ENCODE measurements at regions not wholly inside any gene's neighbourhood (a gene's known extent, or its start where the extent isn't known, plus 50 kb on each side); places are given as distances from the start of the nearest gene placed in this dataset.

DNA sequence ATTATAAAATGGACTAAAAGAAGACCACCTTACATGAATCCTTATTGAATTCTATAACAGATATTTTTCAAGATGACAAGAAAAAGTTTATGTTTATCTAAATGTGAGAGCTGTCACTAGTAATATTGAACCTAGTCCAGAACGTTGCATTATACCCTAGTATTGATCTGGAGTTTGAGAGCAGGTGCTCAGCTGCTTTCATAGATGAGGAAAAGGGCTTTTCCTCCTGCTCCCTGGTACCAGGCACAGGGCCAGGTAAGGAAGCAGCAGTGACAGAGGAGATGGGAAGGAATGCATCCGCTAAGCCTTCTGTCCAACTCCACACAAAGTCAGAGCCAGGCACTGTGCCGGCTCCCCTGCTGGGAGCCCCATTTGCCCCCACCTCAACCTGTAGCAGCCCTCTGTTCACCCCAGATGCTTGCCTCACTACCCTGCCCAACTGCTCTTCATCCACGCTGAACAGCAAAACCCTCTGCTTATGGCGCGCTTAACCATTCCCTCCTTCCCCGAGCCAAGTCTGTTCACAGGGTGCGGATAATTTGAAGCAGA is 393.1 kb downstream of the FRK start:
- TF ChIP-seq POLR2A (IDR thresholded peaks at IDR 0.05; ENCODE audit: low read depth, low read length): no peak
- DNase-seq (ENCODE audit: insufficient read length, low spot score) (no peak), FAIRE-seq (no peak)

DNA sequence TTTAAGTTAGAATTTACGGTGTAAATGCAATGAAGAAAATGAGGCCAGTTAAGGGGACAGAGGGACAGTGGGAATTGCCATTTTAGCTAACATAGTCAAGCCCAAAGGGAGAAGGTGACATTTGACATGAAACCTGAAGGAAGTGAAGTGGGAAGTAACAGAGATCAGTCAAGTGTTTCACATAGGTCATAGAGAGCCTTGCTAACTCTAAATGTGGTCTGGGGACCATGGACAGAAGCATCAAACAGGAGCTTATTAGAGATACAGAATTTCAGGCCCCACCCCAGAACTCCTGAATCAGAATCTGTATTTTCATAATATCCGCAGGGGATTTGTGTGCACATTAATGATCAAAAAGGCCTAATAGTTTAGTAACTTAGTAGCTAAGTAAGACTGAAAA is 393.7 kb downstream of the FRK start:
- TF ChIP-seq POLR2A (IDR thresholded peaks at IDR 0.05; ENCODE audit: low read depth, low read length): no peak
- DNase-seq (ENCODE audit: insufficient read length, low spot score) (no peak), FAIRE-seq (no peak)

DNA sequence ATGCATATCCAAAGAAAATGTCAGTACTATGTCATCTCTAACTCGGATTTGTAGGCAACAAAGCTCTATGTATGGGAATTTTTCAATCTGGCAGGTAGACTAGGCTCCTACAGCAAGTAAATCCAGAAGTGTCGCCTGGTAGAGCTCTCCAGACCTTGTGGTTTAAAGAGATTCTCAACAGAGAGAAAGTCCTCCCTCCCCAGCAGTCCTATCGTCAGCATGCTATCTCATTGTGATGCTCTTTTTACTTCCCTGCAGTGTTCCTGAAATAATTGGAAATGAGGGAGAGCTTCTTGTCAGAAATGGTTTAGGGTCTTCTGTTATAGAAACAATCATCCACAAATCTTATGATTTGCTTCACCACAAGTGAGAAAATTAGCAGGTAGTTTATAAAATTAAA is 395.4 kb downstream of the FRK start:
- no peak for TF ChIP-seq POLR2A (IDR thresholded peaks at IDR 0.05; ENCODE audit: low read depth, low read length)
- FAIRE-seq: no peak

DNA sequence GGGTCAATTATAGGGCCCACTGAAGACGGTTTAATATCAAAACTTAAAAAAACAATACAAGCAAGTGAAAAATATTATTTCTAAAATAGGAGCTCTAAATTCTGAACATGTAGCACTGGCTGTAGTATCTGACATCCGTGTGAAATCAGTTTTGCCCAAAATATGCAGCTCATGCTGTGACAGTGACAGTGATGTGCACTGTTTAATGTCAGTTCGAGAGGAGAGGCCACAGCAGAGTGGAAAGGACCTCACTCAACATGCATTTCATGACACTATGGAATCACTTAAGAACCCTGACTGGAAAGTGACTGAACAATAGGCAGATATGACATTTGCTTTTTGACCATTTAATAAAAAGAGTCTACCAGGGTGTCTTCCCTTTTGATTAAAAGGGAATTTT is 397.0 kb downstream of the FRK start:
- no peak for TF ChIP-seq POLR2A (IDR thresholded peaks at IDR 0.05; ENCODE audit: low read depth, low read length)
- DNase-seq (ENCODE audit: insufficient read length, low spot score) (no peak), FAIRE-seq (no peak)

More for the DNA sequence above, 395.4 kb downstream of the FRK start:
- DNase-seq (ENCODE audit: insufficient read length, low spot score): no peak

DNA sequence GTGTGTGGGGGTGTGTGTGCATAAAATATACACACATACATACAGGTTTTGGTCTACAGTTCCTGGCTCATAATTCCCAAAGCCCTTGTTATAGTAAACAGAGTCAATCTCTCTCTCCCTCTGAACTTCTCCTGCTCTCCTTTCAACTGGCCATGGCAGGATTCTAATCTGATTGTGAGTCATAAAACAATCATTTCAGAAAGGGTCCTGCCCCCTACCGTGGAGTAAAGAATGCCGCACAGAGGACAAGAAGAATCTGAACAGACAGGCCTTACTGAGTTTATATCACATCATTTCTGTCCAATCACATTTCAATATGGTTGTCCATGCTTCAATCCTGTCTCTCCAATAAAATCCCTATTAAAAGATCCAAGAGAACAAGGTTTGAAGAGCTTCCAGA is 416.9 kb downstream of the FRK start:
- DNase-seq (ENCODE audit: insufficient read length, low spot score) (no peak), FAIRE-seq (no peak)
- TF ChIP-seq POLR2A (IDR thresholded peaks at IDR 0.05; ENCODE audit: low read depth, low read length): no peak

DNA sequence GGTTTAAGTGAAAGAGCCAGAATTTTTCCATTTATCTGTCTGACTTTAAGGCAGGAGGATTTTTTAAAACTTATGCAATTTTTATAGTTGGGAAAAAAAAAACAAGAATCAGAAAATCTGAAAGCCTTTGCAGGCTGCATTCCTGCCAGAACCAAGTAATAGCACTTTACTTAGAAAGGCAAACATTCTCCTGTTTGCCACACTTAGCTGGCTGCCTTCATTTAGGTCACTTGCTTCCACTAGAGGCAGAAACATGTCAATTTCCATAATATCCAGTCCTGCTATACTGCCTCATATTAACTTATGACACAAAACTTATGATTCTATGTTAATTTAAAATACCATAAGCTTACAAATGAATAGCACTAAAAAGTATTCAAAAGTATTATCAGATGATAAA is 425.8 kb downstream of the FRK start:
- no peak for TF ChIP-seq POLR2A (IDR thresholded peaks at IDR 0.05; ENCODE audit: low read depth, low read length)
- no peak for FAIRE-seq
- DNase-seq (ENCODE audit: insufficient read length, low spot score): no peak

DNA sequence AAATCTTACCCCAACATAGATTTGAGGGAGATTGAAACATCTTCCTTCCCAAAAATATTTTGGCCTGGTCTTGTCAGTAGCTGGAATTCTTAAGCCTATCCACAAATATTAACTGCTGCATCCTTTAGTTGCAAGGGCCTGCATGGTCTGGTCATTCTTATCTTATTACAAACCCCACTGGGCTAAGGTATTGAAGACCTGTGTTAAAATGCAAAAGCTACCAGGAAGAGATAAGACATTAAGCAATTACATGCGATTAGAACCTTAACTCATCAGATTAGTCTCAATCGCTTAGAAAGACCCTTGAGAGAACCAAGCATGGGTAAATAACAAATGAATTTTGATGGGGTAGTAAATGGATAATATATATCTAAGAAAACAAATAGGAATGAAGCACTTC is 426.6 kb downstream of the FRK start:
- DNase-seq (ENCODE audit: insufficient read length, low spot score) (no peak), FAIRE-seq (no peak)
- TF ChIP-seq POLR2A (IDR thresholded peaks at IDR 0.05; ENCODE audit: low read depth, low read length): no peak

DNA sequence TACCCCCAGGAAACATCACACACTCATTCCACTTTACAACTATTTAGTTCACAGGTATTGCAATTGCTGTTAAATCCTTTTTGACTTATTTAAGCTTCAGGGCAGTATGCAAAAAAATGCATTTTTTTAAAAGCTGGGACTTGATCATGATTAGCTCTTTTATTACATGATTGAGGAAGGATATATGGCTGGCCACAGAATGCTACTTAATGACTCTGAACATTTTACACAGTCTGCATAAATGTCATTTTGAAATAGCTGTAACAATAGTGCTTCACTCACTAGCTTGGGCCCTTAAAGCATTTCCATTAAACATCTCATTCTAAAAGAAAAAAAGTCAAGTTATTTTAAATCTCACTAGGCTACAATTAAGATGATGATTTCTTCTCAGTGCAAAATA is 429.7 kb downstream of the FRK start:
- FAIRE-seq (no peak), DNase-seq (ENCODE audit: insufficient read length, low spot score) (no peak)
- TF ChIP-seq POLR2A (IDR thresholded peaks at IDR 0.05; ENCODE audit: low read depth, low read length): no peak

DNA sequence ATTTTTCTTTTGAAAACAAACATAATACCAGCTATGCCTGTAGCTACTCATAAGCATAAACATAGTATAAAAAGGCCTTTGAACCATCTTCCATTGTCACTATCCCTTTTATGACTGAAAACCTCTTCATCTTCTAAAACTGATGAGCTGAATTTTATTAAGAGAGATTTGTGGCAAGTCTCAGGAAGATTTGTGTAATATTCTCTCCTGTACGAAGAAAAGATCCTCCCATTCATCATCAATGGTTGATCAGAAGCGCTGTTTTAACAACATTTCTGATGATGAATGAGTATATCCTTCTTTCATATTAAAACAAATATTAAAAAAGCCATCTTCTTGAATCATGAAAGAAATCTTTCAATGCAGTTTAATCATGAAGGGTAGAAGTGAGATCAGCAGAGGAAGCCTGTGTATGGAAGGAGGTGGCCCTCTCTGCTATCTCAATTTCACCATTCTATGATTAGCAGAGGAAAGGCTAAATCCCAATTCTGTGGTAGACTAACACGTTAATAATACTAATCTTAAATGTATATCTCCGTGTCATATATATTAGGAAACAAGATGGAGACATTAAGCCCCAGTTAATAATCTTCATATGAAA is 430.2 kb downstream of the FRK start:
- TF ChIP-seq POLR2A (IDR thresholded peaks at IDR 0.05; ENCODE audit: low read depth, low read length): no peak
- no peak for DNase-seq (ENCODE audit: insufficient read length, low spot score)
- no peak for FAIRE-seq

DNA sequence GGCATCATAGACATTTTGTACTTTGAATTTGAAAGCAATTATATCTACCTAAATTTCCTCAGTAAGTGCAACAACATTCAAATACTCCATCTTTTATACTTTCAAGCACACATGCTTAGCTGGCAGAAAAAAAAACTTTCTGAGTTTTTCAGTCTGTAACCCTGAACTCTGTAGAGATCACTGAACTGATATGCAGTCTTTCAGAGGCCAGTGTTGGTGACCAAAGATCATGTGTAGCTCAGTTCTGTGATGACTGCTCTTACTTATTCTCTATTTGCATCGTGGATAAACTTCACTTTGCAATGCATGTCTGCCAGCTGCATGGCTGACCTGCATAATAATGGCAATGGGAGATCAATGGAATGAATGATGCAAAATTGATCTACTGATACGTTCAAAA is 431.3 kb downstream of the FRK start:
- no peak for TF ChIP-seq POLR2A (IDR thresholded peaks at IDR 0.05; ENCODE audit: low read depth, low read length)
- no peak for FAIRE-seq
- no peak for DNase-seq (ENCODE audit: insufficient read length, low spot score)

DNA sequence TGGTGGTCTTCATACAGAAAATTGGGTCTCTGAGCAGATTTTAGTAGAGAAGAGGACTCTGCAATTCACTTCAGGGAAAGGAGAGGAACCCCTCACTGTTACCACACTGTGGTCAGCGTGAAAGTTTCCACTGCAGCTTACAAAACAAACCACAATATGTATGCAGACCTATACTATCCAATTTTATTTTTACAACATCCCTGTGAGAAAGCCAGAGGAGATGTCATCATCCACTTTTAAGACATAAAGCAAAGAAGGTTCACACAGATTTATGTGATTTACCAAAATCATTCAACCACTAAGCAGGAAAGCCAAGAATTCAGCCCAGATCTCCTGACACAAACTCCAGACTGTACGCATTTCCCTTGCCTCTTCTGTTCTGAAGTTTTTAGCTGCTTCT is 442.4 kb downstream of the FRK start:
- TF ChIP-seq POLR2A (IDR thresholded peaks at IDR 0.05; ENCODE audit: low read depth, low read length): no peak
- no peak for DNase-seq (ENCODE audit: insufficient read length, low spot score)
- no peak for FAIRE-seq

DNA sequence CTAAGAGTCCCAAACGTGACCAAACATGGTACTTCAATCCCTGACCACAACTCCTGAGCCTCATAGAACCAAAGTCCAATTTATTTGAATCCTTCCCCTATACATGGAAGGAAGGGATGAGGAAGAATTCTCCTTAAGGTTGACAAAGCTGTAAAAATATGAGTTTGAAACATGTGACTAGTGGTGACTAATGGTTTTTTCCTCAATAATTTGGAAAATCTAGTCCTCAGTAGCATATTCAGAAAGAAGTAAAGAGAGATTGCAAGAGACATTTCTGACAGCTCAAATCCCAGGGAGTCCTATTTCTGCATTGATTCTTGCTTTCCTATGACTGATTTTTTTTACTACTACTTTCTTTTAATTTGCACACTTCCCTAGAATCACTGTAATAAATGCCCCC is 443.7 kb downstream of the FRK start:
- TF ChIP-seq POLR2A (IDR thresholded peaks at IDR 0.05; ENCODE audit: low read depth, low read length): no peak
- no peak for FAIRE-seq
- DNase-seq (ENCODE audit: insufficient read length, low spot score): no peak

DNA sequence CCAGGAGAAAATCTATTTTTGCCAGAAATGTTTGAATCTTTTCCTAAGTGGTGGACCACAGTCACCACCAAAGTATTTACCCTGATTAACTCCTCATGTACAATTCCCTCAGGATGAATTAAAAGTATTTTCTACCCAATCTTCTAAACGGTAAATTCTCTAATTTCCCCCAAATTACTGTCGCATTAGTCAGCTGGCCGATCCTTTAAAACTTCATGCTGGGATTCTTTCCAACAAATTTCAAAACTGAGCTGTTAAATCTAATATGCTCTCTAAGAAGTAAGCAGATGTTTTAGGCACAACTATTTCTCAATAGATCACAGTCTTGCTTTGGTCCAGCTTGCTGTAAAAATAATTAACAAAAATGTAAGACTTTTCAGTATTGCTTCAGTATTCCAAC is 447.2 kb downstream of the FRK start:
- DNase-seq (ENCODE audit: insufficient read length, low spot score) (no peak), FAIRE-seq (no peak)
- no peak for TF ChIP-seq POLR2A (IDR thresholded peaks at IDR 0.05; ENCODE audit: low read depth, low read length)

DNA sequence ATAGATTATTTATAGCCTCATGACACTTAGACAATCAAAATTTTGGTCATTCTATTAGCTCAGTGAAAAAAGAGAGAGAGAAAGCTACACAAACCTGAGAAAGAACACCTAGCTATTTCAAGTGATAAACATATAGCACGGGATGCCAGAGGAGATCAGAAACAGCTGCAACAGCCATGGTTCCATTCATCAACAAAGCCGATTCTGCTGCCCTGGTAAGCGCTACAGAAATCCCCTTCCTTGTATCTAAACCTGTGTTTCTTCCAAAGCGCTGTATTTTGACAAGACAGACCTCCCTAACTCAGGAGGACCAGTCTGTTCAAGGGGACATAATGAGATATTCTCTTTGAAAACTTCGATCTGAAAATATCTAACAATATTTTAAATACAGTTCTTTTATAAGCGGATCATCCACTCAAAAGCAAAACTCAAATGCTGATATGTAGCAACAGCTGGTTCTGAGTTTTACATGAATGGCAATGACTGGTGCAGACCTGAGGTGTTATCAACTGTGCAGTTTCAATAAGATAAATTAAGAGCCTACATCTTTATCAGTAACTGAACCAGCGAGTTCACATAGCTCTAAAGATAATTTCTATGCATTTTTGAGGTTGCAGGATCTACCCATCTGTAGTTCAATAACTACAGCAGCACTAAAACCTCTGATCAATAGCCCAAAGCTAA is 447.8 kb downstream of the FRK start:
- no peak for DNase-seq (ENCODE audit: insufficient read length, low spot score)
- no peak for FAIRE-seq

DNA sequence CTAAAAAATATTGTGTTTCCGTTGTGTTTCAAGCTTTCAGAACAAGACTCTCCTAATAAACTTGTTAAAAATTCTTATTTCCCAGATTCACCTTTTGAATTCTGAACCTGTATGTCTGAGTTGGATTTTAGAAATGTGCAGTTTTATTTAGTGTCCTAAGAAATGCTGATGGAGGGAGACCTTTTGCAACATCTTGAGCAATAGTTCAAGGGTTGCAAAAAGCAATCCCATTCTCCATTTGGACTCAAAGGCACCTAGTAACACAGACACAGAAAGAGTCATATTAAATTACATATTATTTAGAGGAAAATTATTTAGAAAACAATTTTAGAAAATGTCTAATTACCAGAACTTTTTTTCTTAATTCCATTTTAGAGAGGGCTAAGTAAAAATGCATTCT is 448.5 kb downstream of the FRK start:
- no peak for TF ChIP-seq POLR2A (IDR thresholded peaks at IDR 0.05; ENCODE audit: low read depth, low read length)
- no peak for FAIRE-seq
- no peak for DNase-seq (ENCODE audit: insufficient read length, low spot score)

More for the DNA sequence above, 447.8 kb downstream of the FRK start:
- TF ChIP-seq POLR2A (IDR thresholded peaks at IDR 0.05; ENCODE audit: low read depth, low read length): no peak
